Lung (tissue), 11 donors: ENCODE measurements at regions not wholly inside any gene's neighbourhood (a gene's known extent, or its start where the extent isn't known, plus 50 kb on each side); places are given as distances from the start of the nearest gene placed in this dataset.

Source experiments
- ATAC-seq: fragments of 200-7000 bp; cut with Tn5 transposase; one replicate; pipeline ENCODE4 v1.9.1; 2020; ENCODE audit warnings: moderate number of reproducible peaks; ENCODE audit not compliant: insufficient read depth, low FRiP score
- DNase-seq, 3 donors: peaks; one replicate each; pipeline ENCODE4 v3.0.0-alpha.2; 2013 to 2017
- H3K27ac ChIP-seq, 2 donors: one replicate each; pipeline ENCODE4 v1.5.1; 2013; ENCODE audit warnings: mild to moderate bottlenecking in 2 of 2, moderate library complexity in 2 of 2, control low read depth in 1 of 2, inconsistent platforms in 1 of 2, low read depth in 1 of 2, low read length in 1 of 2
- H3K27me3 ChIP-seq, 3 donors: one replicate each; pipeline ENCODE4 v1.5.1; 2013; ENCODE audit warnings: low read length in 2 of 3; ENCODE audit not compliant: control insufficient read depth in 3 of 3, insufficient read depth in 3 of 3
- H3K36me3 ChIP-seq, 4 donors: one replicate each; pipeline ENCODE4 v1.5.1; 2013; ENCODE audit warnings: low read length in 4 of 4, mild to moderate bottlenecking in 1 of 4, moderate library complexity in 1 of 4; ENCODE audit not compliant: control insufficient read depth in 4 of 4, insufficient read depth in 4 of 4
- H3K4me1 ChIP-seq, 5 donors: one replicate each; pipeline ENCODE4 v1.5.1; 2013; ENCODE audit warnings: low read length in 5 of 5, mild to moderate bottlenecking in 2 of 5, moderate library complexity in 1 of 5; ENCODE audit not compliant: control insufficient read depth in 5 of 5, insufficient read depth in 5 of 5
- H3K4me3 ChIP-seq: one replicate; pipeline ENCODE4 v1.5.1; 2013; ENCODE audit warnings: mild to moderate bottlenecking, control low read depth, moderate library complexity
- H3K9ac ChIP-seq, 2 donors: one replicate each; pipeline ENCODE4 v1.5.1; 2013; ENCODE audit warnings: low read length in 2 of 2, control low read depth in 1 of 2; ENCODE audit not compliant: insufficient read depth in 1 of 2
- H3K9me3 ChIP-seq, 4 donors: one replicate each; pipeline ENCODE4 v1.5.1; 2013; ENCODE audit warnings: low read length in 3 of 4, mild to moderate bottlenecking in 1 of 4, moderate library complexity in 1 of 4; ENCODE audit not compliant: control insufficient read depth in 4 of 4, insufficient read depth in 3 of 4
- CTCF ChIP-seq: IDR thresholded peaks from 2 replicates; pipeline ENCODE4 v1.5.1; 2012; ENCODE audit warnings: mild to moderate bottlenecking; ENCODE audit errors: control extremely low read depth, extremely low read depth
- WGBS, 2 donors: extraction: QIAGEN DNeasy Blood & Tissue Kit; methylation state at CpG; one replicate each; pipeline ENCODE4 v1.1.7; 2013; 5-methylcytosine and 5-hydroxymethylcytosine counted together
- donor health status: control.
- donor health status: control.
- donor health status: Bipolar disorder and iron deficiency.
- donor health status: healthy.
- donor health status: DM: yes; HTN: yes; CAD: no.

GRCh38 chr5:74454263-74455030, 186.1 kb downstream of the ENC1 start:
- Histone ChIP-seq H3K9ac (no peak overlapping the region), H3K4me3 (no peak overlapping the region), H3K9me3 (no peaks in the 10 kb centered on the region), H3K4me1 (peaks cover 0 to 31% (median 0%) of the 10 kb centered on the region in 5 donors), H3K36me3 (no peaks in the 10 kb centered on the region), H3K27me3 (no peaks in the 10 kb centered on the region), H3K27ac (no peak overlapping the region)
- WGBS, 2 donors, result 94 to 95% methylated on average over 7 of the region's 7 CpGs
- no peak for DNase-seq
- TF ChIP-seq CTCF, result no peak
- no peak for ATAC-seq

- no peak for DNase-seq
- H3K9ac ChIP-seq, result no peak overlapping the region
- H3K27me3 ChIP-seq, result no peaks in the 10 kb centered on the region
- no peak for TF ChIP-seq CTCF
- no peaks in the 10 kb centered on the region for H3K36me3 ChIP-seq
- H3K4me1 ChIP-seq, result peaks cover 0 to 25% (median 3%) of the 10 kb centered on the region in 5 donors
- H3K4me3 ChIP-seq, result no peak overlapping the region
- no peak overlapping the region for H3K27ac ChIP-seq
- no peak for ATAC-seq
- no peaks in the 10 kb centered on the region for H3K9me3 ChIP-seq
- 29 to 65% methylated on average over 5 of the region's 5 CpGs for WGBS, 2 donors
These were observed 187.7 kb downstream of the ENC1 start for GRCh38 chr5:74452856-74453255.

GRCh38 chr5:74450095-74450494, 190.4 kb downstream of the ENC1 start:
- Histone ChIP-seq H3K4me3 (no peak overlapping the region), H3K9me3 (no peaks in the 10 kb centered on the region), H3K36me3 (no peaks in the 10 kb centered on the region), H3K4me1 (peaks cover 0 to 38% (median 13%) of the 10 kb centered on the region in 5 donors), H3K27me3 (no peaks in the 10 kb centered on the region), H3K27ac (no peak overlapping the region), H3K9ac (no peak overlapping the region)
- no peak for ATAC-seq
- WGBS, 2 donors, result 83 to 91% methylated on average over 2 of the region's 2 CpGs
- no peak for DNase-seq
- no peak for TF ChIP-seq CTCF
